ENCODE measurements at regions not wholly inside any gene's neighbourhood (a gene's known extent, or its start where the extent isn't known, plus 50 kb on each side); places are given as distances from the start of the nearest gene placed in this dataset.

GRCh38 chr5:61635271-61635670, 303.2 kb downstream of the ZSWIM6 start:
- Mint-ChIP-seq H3K4me1 (no peaks in the 10 kb centered on the region), H3K27ac (no peak overlapping the region), H3K9me3 (no peaks in the 10 kb centered on the region), H3K27me3 (peaks cover 4 to 11% (median 6%) of the 10 kb centered on the region in 5 donors), H3K4me3 (no peak overlapping the region), H3K36me3 (no peaks in the 10 kb centered on the region)
- H3K36me3 ChIP-seq (ENCODE audit: control insufficient read depth in 2 of 3, insufficient read depth in 3 of 3, low read length in 3 of 3): no peaks in the 10 kb centered on the region
- CTCF ChIA-PET: no interaction called here
- no peaks in the 10 kb centered on the region for H3K27me3 ChIP-seq (ENCODE audit: control insufficient read depth in 2 of 2, insufficient read depth in 2 of 2, low read length in 2 of 2)
- no peaks in the 10 kb centered on the region for H3K4me1 ChIP-seq (ENCODE audit: control insufficient read depth in 2 of 2, insufficient read depth in 2 of 2, low read length in 2 of 2)
- H3K4me3 ChIP-seq (ENCODE audit: low read length): no peak overlapping the region
- no peak overlapping the region for H3K27ac ChIP-seq (ENCODE audit: low read depth, low read length)
- intact Hi-C loops (cut with micrococcal nuclease): no loop called here
- DNase-seq (no peak), ATAC-seq (no peak)
- POLR2A ChIA-PET: no interaction called here
- no peaks in the 10 kb centered on the region for H3K9me3 ChIP-seq (ENCODE audit: control insufficient read depth in 2 of 3, low read length in 3 of 3)

- H3K36me3 Mint-ChIP-seq: no peaks in the 10 kb centered on the region
- Histone ChIP-seq H3K9me3 (ENCODE audit: control insufficient read depth in 2 of 3, low read length in 3 of 3) (no peaks in the 10 kb centered on the region), H3K36me3 (ENCODE audit: control insufficient read depth in 2 of 3, insufficient read depth in 3 of 3, low read length in 3 of 3) (no peaks in the 10 kb centered on the region), H3K4me1 (ENCODE audit: control insufficient read depth in 2 of 2, insufficient read depth in 2 of 2, low read length in 2 of 2) (no peaks in the 10 kb centered on the region), H3K27ac (ENCODE audit: low read depth, low read length) (no peak overlapping the region), H3K4me3 (ENCODE audit: low read length) (no peak overlapping the region), H3K27me3 (ENCODE audit: control insufficient read depth in 2 of 2, insufficient read depth in 2 of 2, low read length in 2 of 2) (no peaks in the 10 kb centered on the region)
- DNase-seq (no peak), ATAC-seq (no peak)
- intact Hi-C loops (cut with micrococcal nuclease): no loop called here
- H3K27ac Mint-ChIP-seq: no peak overlapping the region
- ChIA-PET POLR2A (no interaction called here), CTCF (interaction anchor here (1.6 kb wide), 1 partner anchor 21 kb away, joined by 4 read pairs; no protein-coding TSS in a partner anchor)
- H3K9me3 Mint-ChIP-seq: no peaks in the 10 kb centered on the region
- H3K4me3 Mint-ChIP-seq: no peak overlapping the region
- peaks cover 0 to 8% (median 5%) of the 10 kb centered on the region in 5 donors for H3K27me3 Mint-ChIP-seq
- no peaks in the 10 kb centered on the region for H3K4me1 Mint-ChIP-seq
These were observed 305.5 kb downstream of the ZSWIM6 start for GRCh38 chr5:61637566-61637965.

- no peaks in the 10 kb centered on the region for H3K4me1 Mint-ChIP-seq
- no peak for DNase-seq
- peaks cover 0 to 8% (median 5%) of the 10 kb centered on the region in 5 donors for H3K27me3 Mint-ChIP-seq
- H3K36me3 ChIP-seq (ENCODE audit: control insufficient read depth in 2 of 3, insufficient read depth in 3 of 3, low read length in 3 of 3): no peaks in the 10 kb centered on the region
- no peaks in the 10 kb centered on the region for H3K9me3 Mint-ChIP-seq
- H3K4me1 ChIP-seq (ENCODE audit: control insufficient read depth in 2 of 2, insufficient read depth in 2 of 2, low read length in 2 of 2): no peaks in the 10 kb centered on the region
- H3K36me3 Mint-ChIP-seq: no peaks in the 10 kb centered on the region
- intact Hi-C loops (cut with micrococcal nuclease): no loop called here
- H3K27me3 ChIP-seq (ENCODE audit: control insufficient read depth in 2 of 2, insufficient read depth in 2 of 2, low read length in 2 of 2): no peaks in the 10 kb centered on the region
- POLR2A ChIA-PET: no interaction called here
- no peak overlapping the region for H3K4me3 ChIP-seq (ENCODE audit: low read length)
- no peaks in the 10 kb centered on the region for H3K9me3 ChIP-seq (ENCODE audit: control insufficient read depth in 2 of 3, low read length in 3 of 3)
- H3K27ac Mint-ChIP-seq: no peak overlapping the region
- no peak for ATAC-seq
- no peak overlapping the region for H3K4me3 Mint-ChIP-seq
- no peak overlapping the region for H3K27ac ChIP-seq (ENCODE audit: low read depth, low read length)
- CTCF ChIA-PET: interaction anchor here (1.6 kb wide), 1 partner anchor 21 kb away, joined by 4 read pairs; no protein-coding TSS in a partner anchor
These were observed 306.4 kb downstream of the ZSWIM6 start for GRCh38 chr5:61638476-61638875.

GRCh38 chr5:61640179-61641021, 308.3 kb downstream of the ZSWIM6 start:
- ChIA-PET CTCF (no interaction called here), POLR2A (no interaction called here)
- no peak overlapping the region for H3K4me3 ChIP-seq (ENCODE audit: low read length)
- no peaks in the 10 kb centered on the region for H3K4me1 ChIP-seq (ENCODE audit: control insufficient read depth in 2 of 2, insufficient read depth in 2 of 2, low read length in 2 of 2)
- intact Hi-C loops (cut with micrococcal nuclease): no loop called here
- no peaks in the 10 kb centered on the region for H3K36me3 Mint-ChIP-seq
- peaks cover 0 to 8% (median 6%) of the 10 kb centered on the region in 5 donors for H3K27me3 Mint-ChIP-seq
- no peaks in the 10 kb centered on the region for H3K36me3 ChIP-seq (ENCODE audit: control insufficient read depth in 2 of 3, insufficient read depth in 3 of 3, low read length in 3 of 3)
- H3K27me3 ChIP-seq (ENCODE audit: control insufficient read depth in 2 of 2, insufficient read depth in 2 of 2, low read length in 2 of 2): no peaks in the 10 kb centered on the region
- no peaks in the 10 kb centered on the region for H3K9me3 Mint-ChIP-seq
- DNase-seq (no peak), ATAC-seq (no peak)
- H3K4me1 Mint-ChIP-seq: no peaks in the 10 kb centered on the region
- H3K4me3 Mint-ChIP-seq: no peak overlapping the region
- no peak overlapping the region for H3K27ac Mint-ChIP-seq
- H3K27ac ChIP-seq (ENCODE audit: low read depth, low read length): no peak overlapping the region
- H3K9me3 ChIP-seq (ENCODE audit: control insufficient read depth in 2 of 3, low read length in 3 of 3): no peaks in the 10 kb centered on the region

- Mint-ChIP-seq H3K27ac (no peak overlapping the region), H3K9me3 (no peaks in the 10 kb centered on the region), H3K36me3 (no peaks in the 10 kb centered on the region), H3K4me1 (no peaks in the 10 kb centered on the region), H3K4me3 (no peak overlapping the region), H3K27me3 (peaks cover 0 to 8% (median 6%) of the 10 kb centered on the region in 5 donors)
- H3K4me1 ChIP-seq (ENCODE audit: control insufficient read depth in 2 of 2, insufficient read depth in 2 of 2, low read length in 2 of 2): no peaks in the 10 kb centered on the region
- no peaks in the 10 kb centered on the region for H3K36me3 ChIP-seq (ENCODE audit: control insufficient read depth in 2 of 3, insufficient read depth in 3 of 3, low read length in 3 of 3)
- ATAC-seq (no peak), DNase-seq (no peak)
- H3K9me3 ChIP-seq (ENCODE audit: control insufficient read depth in 2 of 3, low read length in 3 of 3): no peaks in the 10 kb centered on the region
- CTCF ChIA-PET: interaction anchor here (0.6 to 1.9 kb wide), 2 partner anchors 308 to 586 kb away, joined by 4 to 6 read pairs; no protein-coding TSS in a partner anchor
- POLR2A ChIA-PET: interaction anchor here (0.7 kb wide), 1 partner anchor 312 kb away, joined by 3 read pairs; no protein-coding TSS in a partner anchor
- no peak overlapping the region for H3K27ac ChIP-seq (ENCODE audit: low read depth, low read length)
- no peaks in the 10 kb centered on the region for H3K27me3 ChIP-seq (ENCODE audit: control insufficient read depth in 2 of 2, insufficient read depth in 2 of 2, low read length in 2 of 2)
- no peak overlapping the region for H3K4me3 ChIP-seq (ENCODE audit: low read length)
- intact Hi-C loops (cut with micrococcal nuclease): no loop called here
These were observed 309.9 kb downstream of the ZSWIM6 start for GRCh38 chr5:61641748-61642565.

- Mint-ChIP-seq H3K27me3 (peaks cover 3 to 15% (median 11%) of the 10 kb centered on the region in 5 donors), H3K36me3 (no peaks in the 10 kb centered on the region), H3K27ac (no peak overlapping the region), H3K4me1 (no peaks in the 10 kb centered on the region), H3K4me3 (no peak overlapping the region), H3K9me3 (no peaks in the 10 kb centered on the region)
- no peaks in the 10 kb centered on the region for H3K9me3 ChIP-seq (ENCODE audit: control insufficient read depth in 2 of 3, low read length in 3 of 3)
- H3K27ac ChIP-seq (ENCODE audit: low read depth, low read length): no peak overlapping the region
- ATAC-seq (no peak), DNase-seq (no peak)
- no peaks in the 10 kb centered on the region for H3K27me3 ChIP-seq (ENCODE audit: control insufficient read depth in 2 of 2, insufficient read depth in 2 of 2, low read length in 2 of 2)
- POLR2A ChIA-PET: no interaction called here
- no peaks in the 10 kb centered on the region for H3K36me3 ChIP-seq (ENCODE audit: control insufficient read depth in 2 of 3, insufficient read depth in 3 of 3, low read length in 3 of 3)
- no peaks in the 10 kb centered on the region for H3K4me1 ChIP-seq (ENCODE audit: control insufficient read depth in 2 of 2, insufficient read depth in 2 of 2, low read length in 2 of 2)
- CTCF ChIA-PET: no interaction called here
- intact Hi-C loops (cut with micrococcal nuclease): no loop called here
- no peak overlapping the region for H3K4me3 ChIP-seq (ENCODE audit: low read length)
These were observed 315.6 kb downstream of the ZSWIM6 start for GRCh38 chr5:61647672-61648071.

Measured in naive thymus-derived CD4-positive, alpha-beta T cell (primary cell).